Mesothelial cell of epicardium (in vitro differentiated cells): ENCODE measurements at regions not wholly inside any gene's neighbourhood (a gene's known extent, or its start where the extent isn't known, plus 50 kb on each side); places are given as distances from the start of the nearest gene placed in this dataset.

ENCODE experiments used
- DNase-seq, 2 experiments: peaks; one replicate each; pipeline ENCODE4 v3.0.0; 2021; ENCODE audit warnings: low spot score in 2 of 2; ENCODE audit not compliant: unreplicated experiment in 2 of 2
- H3K27ac Mint-ChIP-seq: 2 replicates; pipeline ENCODE4 v1.8.0; 2021; ENCODE audit warnings: mixed read lengths
- H3K27me3 Mint-ChIP-seq: 2 replicates; pipeline ENCODE4 v1.8.0; 2021; ENCODE audit warnings: low read depth, mixed read lengths
- H3K36me3 Mint-ChIP-seq: 2 replicates; pipeline ENCODE4 v1.8.0; 2021; ENCODE audit warnings: mixed read lengths
- H3K4me1 Mint-ChIP-seq: 2 replicates; pipeline ENCODE4 v1.8.0; 2021; ENCODE audit warnings: mixed read lengths
- H3K4me3 Mint-ChIP-seq: 2 replicates; pipeline ENCODE4 v1.8.0; 2021; ENCODE audit warnings: mild to moderate bottlenecking, moderate library complexity, mixed read lengths
- H3K9me3 Mint-ChIP-seq: 2 replicates; pipeline ENCODE4 v1.8.0; 2021; ENCODE audit warnings: mixed read lengths
- CTCF ChIP-seq: fragments of 200-600 bp; sonication (generic); IDR thresholded peaks from one replicate; pipeline ENCODE4 v1.5.0; 2021; ENCODE audit warnings: antibody characterized with exemption; ENCODE audit not compliant: unreplicated experiment

- peaks cover 34% of the 10 kb centered on the region for H3K4me1 Mint-ChIP-seq
- H3K27ac Mint-ChIP-seq, result peak overlapping the region; percentile 27
- no peak overlapping the region for H3K4me3 Mint-ChIP-seq
- H3K9me3 Mint-ChIP-seq, result peaks cover 17% of the 10 kb centered on the region
- no peaks in the 10 kb centered on the region for H3K27me3 Mint-ChIP-seq
- no peak for DNase-seq
- TF ChIP-seq CTCF, result no peak
- H3K36me3 Mint-ChIP-seq, result peaks cover 3% of the 10 kb centered on the region
Observed at GRCh38 chr4:166174717-166175490, 301.9 kb downstream of the TLL1 start.

- DNase-seq, result no peak
- no peak for TF ChIP-seq CTCF
- H3K4me1 Mint-ChIP-seq, result peaks cover 18% of the 10 kb centered on the region
- H3K27me3 Mint-ChIP-seq, result no peaks in the 10 kb centered on the region
- peaks cover 17% of the 10 kb centered on the region for H3K9me3 Mint-ChIP-seq
- H3K36me3 Mint-ChIP-seq, result no peaks in the 10 kb centered on the region
- no peak overlapping the region for H3K4me3 Mint-ChIP-seq
- H3K27ac Mint-ChIP-seq, result peak overlapping the region; percentile 73
Observed at GRCh38 chr4:166182145-166182544, 309.1 kb downstream of the TLL1 start.

- no peaks in the 10 kb centered on the region for H3K27me3 Mint-ChIP-seq
- H3K4me3 Mint-ChIP-seq, result no peak overlapping the region
- H3K4me1 Mint-ChIP-seq, result no peaks in the 10 kb centered on the region
- H3K27ac Mint-ChIP-seq, result no peak overlapping the region
- peaks cover 9% of the 10 kb centered on the region for H3K9me3 Mint-ChIP-seq
- no peaks in the 10 kb centered on the region for H3K36me3 Mint-ChIP-seq
- no peak for TF ChIP-seq CTCF
- DNase-seq, result no peak
Observed at GRCh38 chr4:166195101-166195500, 322.1 kb downstream of the TLL1 start.

GRCh38 chr4:166197166-166197565 is 324.1 kb downstream of the TLL1 start:
- TF ChIP-seq CTCF, result no peak
- no peaks in the 10 kb centered on the region for H3K27me3 Mint-ChIP-seq
- no peak for DNase-seq
- H3K36me3 Mint-ChIP-seq, result no peaks in the 10 kb centered on the region
- H3K27ac Mint-ChIP-seq, result no peak overlapping the region
- H3K4me3 Mint-ChIP-seq, result no peak overlapping the region
- no peaks in the 10 kb centered on the region for H3K4me1 Mint-ChIP-seq
- H3K9me3 Mint-ChIP-seq, result peaks cover 3% of the 10 kb centered on the region

GRCh38 chr4:166198041-166198440 is 325.0 kb downstream of the TLL1 start:
- Mint-ChIP-seq H3K27me3 (no peaks in the 10 kb centered on the region), H3K4me1 (no peaks in the 10 kb centered on the region), H3K9me3 (peaks cover 3% of the 10 kb centered on the region), H3K27ac (no peak overlapping the region), H3K4me3 (no peak overlapping the region), H3K36me3 (no peaks in the 10 kb centered on the region)
- no peak for DNase-seq
- no peak for TF ChIP-seq CTCF
